Lower lobe of right lung (tissue), 2 donors: ENCODE measurements at regions not wholly inside any gene's neighbourhood (a gene's known extent, or its start where the extent isn't known, plus 50 kb on each side); places are given as distances from the start of the nearest gene placed in this dataset.

Experiments used
- ATAC-seq, 2 donors: fragments of 200-7000 bp; cut with Tn5 transposase; one replicate each; pipeline ENCODE4 v1.9.1; 2020 to 2022; ENCODE audit warnings: mild to moderate bottlenecking in 2 of 2, moderate library complexity in 2 of 2
- DNase-seq: peaks from one replicate; pipeline ENCODE4 v3.0.0-alpha.2; 2020
- H3K27ac ChIP-seq: fragments of 200-600 bp; one replicate; pipeline ENCODE4 v1.8.0; 2022
- H3K27me3 ChIP-seq: fragments of 200-600 bp; one replicate; pipeline ENCODE4 v1.8.0; 2022; ENCODE audit warnings: low read depth
- H3K36me3 ChIP-seq: fragments of 200-600 bp; one replicate; pipeline ENCODE4 v1.8.0; 2022; ENCODE audit warnings: mild to moderate bottlenecking
- H3K4me1 ChIP-seq: fragments of 200-600 bp; one replicate; pipeline ENCODE4 v1.8.0; 2022
- H3K4me3 ChIP-seq: fragments of 200-600 bp; one replicate; pipeline ENCODE4 v1.8.0; 2022; ENCODE audit warnings: mild to moderate bottlenecking
- H3K9me3 ChIP-seq: fragments of 200-600 bp; one replicate; pipeline ENCODE4 v1.8.0; 2022
- intact Hi-C: fragments of 100-400 bp; cut with DNase I; formaldehyde crosslinking; loops from one replicate; pipeline ENCODE4 v1.11.0; 2022
- TF ChIP-seq, protein P1 (sequence below): fragments of 200-600 bp; IDR thresholded peaks from one replicate; pipeline ENCODE4 v1.8.0; 2022; ENCODE audit warnings: antibody characterized with exemption, mild to moderate bottlenecking
- donor health status: DM: no; HTN: yes; CAD: no; lungs with severe emphysema.

DNA sequence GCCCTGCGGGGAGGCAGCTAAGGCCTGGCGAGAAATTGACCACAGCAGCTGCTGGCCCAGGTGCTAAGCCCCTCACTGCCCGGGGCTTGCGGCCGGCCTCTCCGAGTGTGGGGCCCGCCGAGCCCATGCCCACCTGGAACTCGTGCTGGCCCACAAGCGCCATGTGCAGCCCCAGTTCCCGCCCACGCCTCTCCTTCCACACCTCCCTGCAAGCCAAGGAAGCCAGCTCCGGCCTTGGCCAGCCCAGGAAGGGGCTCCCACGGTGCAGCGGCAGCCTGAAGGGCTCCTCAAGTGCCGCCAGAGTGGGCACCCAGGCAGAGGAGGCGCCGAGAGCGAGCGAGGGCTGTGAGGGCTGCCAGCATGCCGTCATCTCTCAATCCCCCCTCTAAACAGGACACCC is 304.6 kb upstream of the FAM98A start:
- intact Hi-C loops, result no loop called here
- H3K36me3 ChIP-seq, result no peaks in the 10 kb centered on the region
- no peaks in the 10 kb centered on the region for H3K4me1 ChIP-seq
- H3K9me3 ChIP-seq, result no peaks in the 10 kb centered on the region
- DNase-seq (no peak), ATAC-seq (no peak)
- H3K27ac ChIP-seq, result no peak overlapping the region
- TF ChIP-seq, protein P1, sequence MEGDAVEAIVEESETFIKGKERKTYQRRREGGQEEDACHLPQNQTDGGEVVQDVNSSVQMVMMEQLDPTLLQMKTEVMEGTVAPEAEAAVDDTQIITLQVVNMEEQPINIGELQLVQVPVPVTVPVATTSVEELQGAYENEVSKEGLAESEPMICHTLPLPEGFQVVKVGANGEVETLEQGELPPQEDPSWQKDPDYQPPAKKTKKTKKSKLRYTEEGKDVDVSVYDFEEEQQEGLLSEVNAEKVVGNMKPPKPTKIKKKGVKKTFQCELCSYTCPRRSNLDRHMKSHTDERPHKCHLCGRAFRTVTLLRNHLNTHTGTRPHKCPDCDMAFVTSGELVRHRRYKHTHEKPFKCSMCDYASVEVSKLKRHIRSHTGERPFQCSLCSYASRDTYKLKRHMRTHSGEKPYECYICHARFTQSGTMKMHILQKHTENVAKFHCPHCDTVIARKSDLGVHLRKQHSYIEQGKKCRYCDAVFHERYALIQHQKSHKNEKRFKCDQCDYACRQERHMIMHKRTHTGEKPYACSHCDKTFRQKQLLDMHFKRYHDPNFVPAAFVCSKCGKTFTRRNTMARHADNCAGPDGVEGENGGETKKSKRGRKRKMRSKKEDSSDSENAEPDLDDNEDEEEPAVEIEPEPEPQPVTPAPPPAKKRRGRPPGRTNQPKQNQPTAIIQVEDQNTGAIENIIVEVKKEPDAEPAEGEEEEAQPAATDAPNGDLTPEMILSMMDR, result no peak
- no peaks in the 10 kb centered on the region for H3K27me3 ChIP-seq
- H3K4me3 ChIP-seq, result no peak overlapping the region

DNA sequence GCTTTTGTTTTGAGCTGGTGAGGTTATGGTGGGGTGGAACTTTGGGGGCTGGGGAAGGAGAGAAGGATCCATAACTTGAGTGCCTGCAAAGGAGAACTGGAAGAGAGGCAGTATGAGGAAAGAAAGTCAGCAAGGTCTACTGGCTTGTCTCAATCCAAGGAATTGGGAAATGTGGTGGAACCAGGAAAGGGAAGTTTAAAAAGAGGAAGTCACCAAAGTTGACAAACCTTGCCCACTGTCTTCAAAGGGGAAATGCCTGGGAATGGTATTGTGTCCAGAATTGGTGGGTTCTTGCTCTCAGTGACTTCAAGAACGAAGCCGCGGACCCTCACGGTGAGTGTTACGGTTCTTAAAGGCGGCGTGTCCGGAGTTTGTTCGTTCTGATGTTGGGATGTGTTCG is 304.1 kb upstream of the FAM98A start:
- TF ChIP-seq, protein P1, result no peak
- no peak overlapping the region for H3K27ac ChIP-seq

DNA sequence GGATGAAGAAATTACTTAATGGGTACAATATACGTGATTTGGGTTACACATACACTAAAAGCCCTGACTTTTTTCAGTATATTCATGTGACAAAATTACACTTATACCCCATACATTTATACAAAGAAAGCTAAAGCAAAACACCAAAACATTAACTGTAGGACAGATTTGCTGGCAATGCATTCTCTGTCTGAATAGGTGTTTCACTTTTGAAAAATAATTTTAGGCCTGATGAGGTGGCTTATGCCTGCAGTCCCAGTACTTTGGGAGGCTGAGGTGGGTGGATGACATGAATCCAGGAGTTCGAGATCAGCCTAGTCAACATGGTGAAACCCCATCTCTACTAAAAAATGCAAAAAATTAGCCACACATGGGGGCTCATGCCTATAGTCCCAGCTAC is 301.5 kb upstream of the FAM98A start:
- ATAC-seq (no peak), DNase-seq (no peak)
- Histone ChIP-seq H3K4me1 (no peaks in the 10 kb centered on the region), H3K27me3 (no peaks in the 10 kb centered on the region), H3K9me3 (no peaks in the 10 kb centered on the region), H3K36me3 (no peaks in the 10 kb centered on the region), H3K4me3 (no peak overlapping the region), H3K27ac (no peak overlapping the region)
- TF ChIP-seq, protein P1, result no peak
- intact Hi-C loops, result no loop called here

More for the DNA sequence above, 304.1 kb upstream of the FAM98A start:
- Histone ChIP-seq H3K9me3 (no peaks in the 10 kb centered on the region), H3K4me3 (no peak overlapping the region), H3K27me3 (no peaks in the 10 kb centered on the region), H3K4me1 (no peaks in the 10 kb centered on the region), H3K36me3 (no peaks in the 10 kb centered on the region)
- no peak for ATAC-seq
- DNase-seq, result no peak
- intact Hi-C loops, result no loop called here

DNA sequence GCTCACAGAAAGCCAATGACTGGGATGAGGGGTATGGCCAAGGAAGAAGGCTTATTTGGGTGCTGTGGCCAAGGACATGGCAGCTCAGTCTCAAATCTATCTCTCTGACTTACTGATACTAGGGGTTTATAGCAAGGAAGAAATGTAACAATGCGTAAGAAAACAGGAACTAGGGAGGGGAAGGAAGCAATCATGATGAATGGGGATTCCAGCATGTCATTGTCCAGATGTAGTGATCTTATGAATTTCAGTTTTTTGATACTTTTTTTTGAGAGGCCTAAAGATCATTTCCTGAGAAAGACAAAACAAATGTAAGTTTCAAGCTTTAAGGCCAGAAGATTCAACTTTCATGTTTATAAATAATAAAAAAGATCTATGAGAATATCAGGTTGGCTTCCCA is 298.6 kb upstream of the FAM98A start:
- ATAC-seq (no peak), DNase-seq (no peak)
- TF ChIP-seq, protein P1, result no peak
- Histone ChIP-seq H3K27me3 (no peaks in the 10 kb centered on the region), H3K4me3 (no peak overlapping the region), H3K36me3 (no peaks in the 10 kb centered on the region), H3K4me1 (no peaks in the 10 kb centered on the region), H3K9me3 (no peaks in the 10 kb centered on the region), H3K27ac (no peak overlapping the region)
- intact Hi-C loops, result no loop called here

DNA sequence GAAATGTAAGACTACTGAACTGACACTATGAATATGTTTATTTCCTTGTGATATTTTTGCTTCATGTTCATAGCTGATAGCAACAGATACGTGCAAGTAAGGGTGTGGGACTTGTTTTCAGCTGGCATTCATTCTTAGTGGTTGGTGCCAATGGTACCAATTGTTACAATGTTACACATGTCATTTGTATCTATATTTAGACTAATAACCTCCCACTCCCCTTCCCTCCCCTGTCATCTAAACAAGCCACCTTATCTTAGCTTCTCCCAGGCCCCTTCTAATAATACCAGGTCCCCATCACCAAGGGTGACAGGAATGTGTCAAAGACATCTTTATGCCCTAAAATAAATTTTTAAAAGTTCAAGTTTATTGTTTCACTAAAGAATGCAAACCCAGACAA is 294.7 kb upstream of the FAM98A start:
- no peak overlapping the region for H3K27ac ChIP-seq
- TF ChIP-seq, protein P1, result no peak
- ATAC-seq, result no peak
- no peaks in the 10 kb centered on the region for H3K27me3 ChIP-seq
- H3K4me3 ChIP-seq, result no peak overlapping the region
- no peaks in the 10 kb centered on the region for H3K9me3 ChIP-seq
- no peaks in the 10 kb centered on the region for H3K4me1 ChIP-seq
- no peak for DNase-seq
- no peaks in the 10 kb centered on the region for H3K36me3 ChIP-seq
- intact Hi-C loops, result no loop called here

DNA sequence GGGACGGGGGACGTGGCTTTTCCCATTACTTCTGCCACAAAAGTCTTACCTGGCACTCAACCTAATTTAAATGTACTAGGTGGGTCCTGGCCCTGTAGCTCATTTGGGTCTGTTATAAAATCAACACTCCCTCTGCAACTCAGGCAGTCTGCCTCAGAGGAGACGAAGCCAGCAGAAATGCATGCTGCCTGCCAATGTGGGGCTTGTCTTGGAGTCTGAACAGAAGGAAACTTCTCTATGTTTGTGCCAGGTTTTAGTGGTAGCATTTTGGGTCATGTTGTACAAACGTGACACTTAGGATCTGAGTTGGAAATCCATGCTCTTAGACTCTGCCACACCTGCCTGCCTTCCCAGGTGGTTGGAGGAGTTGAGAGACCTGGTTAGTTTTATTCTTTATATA is 292.5 kb upstream of the FAM98A start:
- no peaks in the 10 kb centered on the region for H3K9me3 ChIP-seq
- H3K27me3 ChIP-seq, result no peaks in the 10 kb centered on the region
- TF ChIP-seq, protein P1, result no peak
- no peak overlapping the region for H3K4me3 ChIP-seq
- no peaks in the 10 kb centered on the region for H3K36me3 ChIP-seq
- no peak for ATAC-seq
- DNase-seq, result no peak
- H3K4me1 ChIP-seq, result no peaks in the 10 kb centered on the region
- no peak overlapping the region for H3K27ac ChIP-seq
- intact Hi-C loops, result no loop called here
